ENCODE measurements at regions not wholly inside any gene's neighbourhood (a gene's known extent, or its start where the extent isn't known, plus 50 kb on each side); places are given as distances from the start of the nearest gene placed in this dataset.

DNA sequence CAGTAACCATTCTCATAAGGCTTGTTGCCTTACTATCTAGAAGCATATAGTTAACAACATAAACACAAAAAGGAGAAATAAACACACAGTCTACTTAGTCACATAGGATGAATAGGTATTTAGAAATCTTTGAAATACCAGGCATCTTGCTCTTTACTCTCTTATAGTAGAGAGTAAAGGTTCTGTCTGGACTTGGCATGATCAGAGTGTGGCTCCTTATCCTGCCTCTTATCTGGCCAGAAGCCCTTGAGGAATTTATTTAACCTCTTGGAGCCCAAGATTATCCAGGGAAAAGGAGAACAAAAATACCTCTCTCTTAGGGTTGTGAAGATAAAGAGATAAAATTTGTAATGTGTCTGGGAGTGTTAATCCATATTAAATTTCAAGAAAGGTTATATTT lies 100.2 kb upstream of the MBNL2 start:
- peaks cover 0 to 6% of the 10 kb centered on the region in 2 donors for H3K4me1 ChIP-seq
- no peak overlapping the region for H3K27ac ChIP-seq
- intact Hi-C loops (cut with DNase I; ENCODE audit: low total_unique reads): no loop called here
- H3K9me3 ChIP-seq: no peaks in the 10 kb centered on the region
- no peak overlapping the region for H3K4me3 ChIP-seq
- H3K36me3 ChIP-seq: no peaks in the 10 kb centered on the region
- no peak for DNase-seq (ENCODE audit: low spot score in 2 of 2)
- no peak for TF ChIP-seq POLR2AphosphoS5 (IDR thresholded peaks at IDR 0.05)
- TF ChIP-seq, protein P1, sequence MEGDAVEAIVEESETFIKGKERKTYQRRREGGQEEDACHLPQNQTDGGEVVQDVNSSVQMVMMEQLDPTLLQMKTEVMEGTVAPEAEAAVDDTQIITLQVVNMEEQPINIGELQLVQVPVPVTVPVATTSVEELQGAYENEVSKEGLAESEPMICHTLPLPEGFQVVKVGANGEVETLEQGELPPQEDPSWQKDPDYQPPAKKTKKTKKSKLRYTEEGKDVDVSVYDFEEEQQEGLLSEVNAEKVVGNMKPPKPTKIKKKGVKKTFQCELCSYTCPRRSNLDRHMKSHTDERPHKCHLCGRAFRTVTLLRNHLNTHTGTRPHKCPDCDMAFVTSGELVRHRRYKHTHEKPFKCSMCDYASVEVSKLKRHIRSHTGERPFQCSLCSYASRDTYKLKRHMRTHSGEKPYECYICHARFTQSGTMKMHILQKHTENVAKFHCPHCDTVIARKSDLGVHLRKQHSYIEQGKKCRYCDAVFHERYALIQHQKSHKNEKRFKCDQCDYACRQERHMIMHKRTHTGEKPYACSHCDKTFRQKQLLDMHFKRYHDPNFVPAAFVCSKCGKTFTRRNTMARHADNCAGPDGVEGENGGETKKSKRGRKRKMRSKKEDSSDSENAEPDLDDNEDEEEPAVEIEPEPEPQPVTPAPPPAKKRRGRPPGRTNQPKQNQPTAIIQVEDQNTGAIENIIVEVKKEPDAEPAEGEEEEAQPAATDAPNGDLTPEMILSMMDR (IDR thresholded peaks at IDR 0.05): no peak
- TF ChIP-seq POLR2A (IDR thresholded peaks at IDR 0.05): no peak
- H3K27me3 ChIP-seq: no peaks in the 10 kb centered on the region

DNA sequence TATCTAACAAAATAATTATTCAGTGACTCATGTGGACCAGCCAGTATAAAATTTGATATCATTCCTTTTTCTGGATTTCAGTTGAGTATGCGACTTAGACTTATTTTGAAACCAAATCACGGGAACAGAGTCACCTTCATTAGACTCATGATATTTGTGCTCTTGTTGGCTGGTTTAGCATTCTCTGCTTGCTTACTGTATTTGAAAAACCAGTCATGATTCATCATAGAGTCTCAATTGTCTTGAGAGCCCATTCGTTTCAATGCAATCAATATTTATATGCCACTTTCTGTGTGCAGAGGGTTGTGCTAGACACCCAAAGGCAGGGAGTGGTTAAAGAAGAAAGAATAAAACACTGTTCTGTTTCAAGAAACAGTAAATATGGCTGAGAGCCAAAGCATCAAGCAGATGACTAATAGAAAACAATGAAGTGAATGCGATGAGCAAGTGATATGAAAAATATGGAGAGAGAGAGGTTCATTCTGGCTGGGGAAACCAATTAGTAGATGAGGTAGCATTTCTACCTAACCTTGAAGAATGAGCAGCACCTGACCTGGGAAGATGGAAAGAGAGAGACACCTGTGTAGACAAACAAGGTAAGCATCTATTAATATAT lies 99.6 kb upstream of the MBNL2 start:
- H3K36me3 ChIP-seq: no peaks in the 10 kb centered on the region
- no peak for TF ChIP-seq POLR2A (IDR thresholded peaks at IDR 0.05)
- TF ChIP-seq POLR2AphosphoS5 (IDR thresholded peaks at IDR 0.05): no peak
- TF ChIP-seq, protein P1 (IDR thresholded peaks at IDR 0.05): no peak
- DNase-seq (ENCODE audit: low spot score in 2 of 2): no peak
- intact Hi-C loops (cut with DNase I; ENCODE audit: low total_unique reads): no loop called here
- H3K27me3 ChIP-seq: no peaks in the 10 kb centered on the region
- no peaks in the 10 kb centered on the region for H3K9me3 ChIP-seq
- peaks cover 0 to 6% of the 10 kb centered on the region in 2 donors for H3K4me1 ChIP-seq
- no peak overlapping the region for H3K27ac ChIP-seq
- no peak overlapping the region for H3K4me3 ChIP-seq

DNA sequence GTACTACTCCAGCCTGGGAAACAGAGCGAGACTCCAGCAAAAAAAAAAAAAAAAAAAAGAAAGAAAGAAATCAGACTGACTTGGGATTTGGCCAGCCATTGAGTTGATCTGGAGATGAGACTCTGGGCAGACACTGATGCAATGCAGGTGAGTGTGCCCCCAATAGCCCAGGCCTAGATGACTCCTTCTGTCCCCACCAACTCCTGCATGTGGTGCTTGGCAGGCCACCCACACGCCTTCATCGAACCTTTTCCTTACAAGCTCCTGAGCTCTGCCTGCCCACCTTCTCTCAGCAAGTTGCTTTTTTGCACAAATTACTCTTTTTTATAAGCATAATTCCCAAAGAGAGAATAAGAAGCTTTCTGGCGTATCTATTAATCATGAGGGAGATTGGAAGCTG lies 97.9 kb upstream of the MBNL2 start:
- no peaks in the 10 kb centered on the region for H3K9me3 ChIP-seq
- H3K4me1 ChIP-seq: peaks cover 0 to 6% of the 10 kb centered on the region in 2 donors
- H3K27me3 ChIP-seq: no peaks in the 10 kb centered on the region
- intact Hi-C loops (cut with DNase I; ENCODE audit: low total_unique reads): no loop called here
- H3K4me3 ChIP-seq: no peak overlapping the region
- TF ChIP-seq POLR2AphosphoS5 (IDR thresholded peaks at IDR 0.05): no peak
- TF ChIP-seq, protein P1 (IDR thresholded peaks at IDR 0.05): no peak
- TF ChIP-seq POLR2A (IDR thresholded peaks at IDR 0.05): no peak
- no peaks in the 10 kb centered on the region for H3K36me3 ChIP-seq
- H3K27ac ChIP-seq: peak overlapping the region; percentile 40 to 57
- no peak for DNase-seq (ENCODE audit: low spot score in 2 of 2)

DNA sequence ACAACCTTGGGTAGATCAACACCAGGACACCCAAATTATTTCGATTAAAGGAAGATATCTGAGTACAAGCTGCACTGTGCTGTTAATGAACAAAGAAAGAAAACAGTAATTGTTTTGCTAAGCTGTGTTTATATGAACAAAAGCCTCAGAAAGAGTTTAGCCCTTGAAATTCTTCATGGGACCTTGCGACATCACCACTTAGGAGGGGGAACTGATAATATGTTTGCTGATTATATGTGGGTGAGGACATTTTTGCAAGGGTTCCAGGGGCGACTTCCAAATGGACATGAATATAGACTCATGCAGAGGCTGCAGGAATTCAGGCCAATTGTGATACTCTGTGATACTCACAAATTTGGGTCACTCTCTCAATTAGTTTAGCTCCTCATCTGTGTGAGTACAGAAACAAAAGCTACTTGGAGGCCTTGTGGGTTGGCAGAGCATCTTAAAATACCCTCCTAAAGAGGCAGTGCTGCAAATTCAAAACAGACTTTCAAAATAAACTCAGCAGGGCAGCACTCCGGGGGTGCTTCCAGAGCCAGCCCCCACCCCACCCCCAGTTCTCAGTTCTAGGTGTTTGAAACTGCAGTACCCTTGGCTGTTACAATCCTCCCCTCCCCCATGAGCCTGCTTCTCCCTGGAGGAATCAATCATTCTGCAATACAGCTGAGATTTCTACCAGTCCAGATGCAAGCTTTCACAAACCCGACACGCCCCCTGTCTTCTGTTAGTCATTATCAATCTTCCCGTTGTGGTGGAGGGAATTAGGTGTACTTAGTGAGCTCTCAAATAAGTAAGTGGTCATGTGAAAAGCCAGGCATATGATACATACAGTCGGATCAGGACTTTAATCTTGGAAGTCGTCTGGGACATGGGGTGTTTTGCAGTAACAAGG lies 97.0 kb upstream of the MBNL2 start:
- H3K9me3 ChIP-seq: no peaks in the 10 kb centered on the region
- intact Hi-C loops (cut with DNase I; ENCODE audit: low total_unique reads): no loop called here

More for the DNA sequence above, 97.0 kb upstream of the MBNL2 start:
- Histone ChIP-seq H3K27ac (peak overlapping the region; percentile 40 to 57), H3K36me3 (no peaks in the 10 kb centered on the region), H3K4me1 (peaks cover 0 to 6% of the 10 kb centered on the region in 2 donors), H3K27me3 (no peaks in the 10 kb centered on the region), H3K4me3 (no peak overlapping the region)
- TF ChIP-seq POLR2A (IDR thresholded peaks at IDR 0.05) (no peak), POLR2AphosphoS5 (IDR thresholded peaks at IDR 0.05) (no peak)
- TF ChIP-seq, protein P1 (IDR thresholded peaks at IDR 0.05): no peak
- no peak for DNase-seq (ENCODE audit: low spot score in 2 of 2)
